ENCODE measurements at regions not wholly inside any gene's neighbourhood (a gene's known extent, or its start where the extent isn't known, plus 50 kb on each side); places are given as distances from the start of the nearest gene placed in this dataset.

- DNase-seq (no peak), ATAC-seq (replicated peaks in 1 of 4) (no peak)
- Histone ChIP-seq H3K27me3 (replicated peaks in 1 of 2; ENCODE audit: control insufficient read depth in 2 of 2, extremely low read depth in 1 of 2, insufficient read depth in 2 of 2, low read length in 1 of 2) (peaks cover 0 to 42% of the 10 kb centered on the region in 2 experiments), H3K27ac (ENCODE audit: low read length) (no peak overlapping the region), H3K4me1 (ENCODE audit: control insufficient read depth in 1 of 2, extremely low read depth in 1 of 2, insufficient read depth in 2 of 2, low read length in 2 of 2) (no peaks in the 10 kb centered on the region), H3K4me3 (ENCODE audit: control insufficient read depth in 1 of 2, extremely low read depth in 1 of 2, low read length in 1 of 2) (no peak overlapping the region), H3K9me3 (no peaks in the 10 kb centered on the region), H3K36me3 (ENCODE audit: control insufficient read depth in 2 of 2, extremely low read depth in 1 of 2, insufficient read depth in 1 of 2, low read length in 1 of 2) (no peaks in the 10 kb centered on the region)
- ChIA-PET POLR2A (no interaction called here), CTCF (no interaction called here)
- Mint-ChIP-seq H3K36me3 (peaks cover 4% of the 10 kb centered on the region), H3K9me3 (peaks cover 0 to 5% (median 4%) of the 10 kb centered on the region in 3 donors), H3K27ac (no peak overlapping the region), H3K27me3 (peaks cover 4 to 9% of the 10 kb centered on the region in 2 donors), H3K4me1 (no peaks in the 10 kb centered on the region), H3K4me3 (no peak overlapping the region)
- WGBS (ENCODE audit: insufficient coverage), result 82% methylated on average over 13 of the region's 17 CpGs
Measured at GRCh38 chr2:239774933-239775622, 250.1 kb downstream of the NDUFA10 start.

- no peak for DNase-seq
- no peaks in the 10 kb centered on the region for H3K4me1 Mint-ChIP-seq
- peaks cover 4 to 6% of the 10 kb centered on the region in 2 donors for H3K27me3 Mint-ChIP-seq
- ATAC-seq (replicated peaks in 1 of 4), result no peak
- POLR2A ChIA-PET, result no interaction called here
- no peaks in the 10 kb centered on the region for H3K4me1 ChIP-seq (ENCODE audit: control insufficient read depth in 1 of 2, extremely low read depth in 1 of 2, insufficient read depth in 2 of 2, low read length in 2 of 2)
- H3K27me3 ChIP-seq (replicated peaks in 1 of 2; ENCODE audit: control insufficient read depth in 2 of 2, extremely low read depth in 1 of 2, insufficient read depth in 2 of 2, low read length in 1 of 2), result peaks cover 0 to 47% of the 10 kb centered on the region in 2 experiments
- CTCF ChIA-PET, result no interaction called here
- no peak overlapping the region for H3K4me3 Mint-ChIP-seq
- no peak overlapping the region for H3K4me3 ChIP-seq (ENCODE audit: control insufficient read depth in 1 of 2, extremely low read depth in 1 of 2, low read length in 1 of 2)
- no peak overlapping the region for H3K27ac ChIP-seq (ENCODE audit: low read length)
- no peaks in the 10 kb centered on the region for H3K36me3 ChIP-seq (ENCODE audit: control insufficient read depth in 2 of 2, extremely low read depth in 1 of 2, insufficient read depth in 1 of 2, low read length in 1 of 2)
- H3K9me3 Mint-ChIP-seq, result peaks cover 0 to 5% (median 4%) of the 10 kb centered on the region in 3 donors
- H3K27ac Mint-ChIP-seq, result no peak overlapping the region
- H3K36me3 Mint-ChIP-seq, result peaks cover 4% of the 10 kb centered on the region
- no peaks in the 10 kb centered on the region for H3K9me3 ChIP-seq
- 83% methylated on average over 4 of the region's 4 CpGs for WGBS (ENCODE audit: insufficient coverage)
Measured at GRCh38 chr2:239774142-239774462, 251.0 kb downstream of the NDUFA10 start.

GRCh38 chr2:239773228-239774141 is 251.7 kb downstream of the NDUFA10 start:
- H3K27me3 Mint-ChIP-seq, result peaks cover 4 to 9% of the 10 kb centered on the region in 2 donors

DNA sequence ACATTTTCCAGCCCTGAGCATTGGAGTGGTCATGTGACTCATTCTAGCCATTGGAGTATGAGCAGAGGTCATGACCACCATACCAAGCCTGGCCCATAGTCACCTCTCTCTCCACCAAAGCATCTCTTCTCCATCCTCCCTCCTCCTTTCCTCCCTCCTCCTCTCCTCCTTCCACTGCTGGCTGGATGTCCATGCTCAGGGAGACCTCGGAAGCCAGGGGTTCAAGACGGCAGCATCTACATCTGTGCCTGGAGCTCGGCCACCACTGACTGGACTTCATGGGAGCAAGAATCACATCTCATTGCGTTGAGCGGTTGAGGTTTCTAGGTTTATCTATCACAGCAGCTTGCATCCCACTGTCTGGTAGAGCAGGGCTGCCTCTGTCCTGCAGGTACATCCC is 252.4 kb downstream of the NDUFA10 start:
- ChIA-PET POLR2A (no interaction called here), CTCF (no interaction called here)
- Histone ChIP-seq H3K4me3 (ENCODE audit: control insufficient read depth in 1 of 2, extremely low read depth in 1 of 2, low read length in 1 of 2) (no peak overlapping the region), H3K27me3 (replicated peaks in 1 of 2; ENCODE audit: control insufficient read depth in 2 of 2, extremely low read depth in 1 of 2, insufficient read depth in 2 of 2, low read length in 1 of 2) (peaks cover 0 to 40% of the 10 kb centered on the region in 2 experiments), H3K9me3 (no peaks in the 10 kb centered on the region), H3K36me3 (ENCODE audit: control insufficient read depth in 2 of 2, extremely low read depth in 1 of 2, insufficient read depth in 1 of 2, low read length in 1 of 2) (no peaks in the 10 kb centered on the region), H3K4me1 (ENCODE audit: control insufficient read depth in 1 of 2, extremely low read depth in 1 of 2, insufficient read depth in 2 of 2, low read length in 2 of 2) (no peaks in the 10 kb centered on the region), H3K27ac (ENCODE audit: low read length) (no peak overlapping the region)
- Mint-ChIP-seq H3K4me1 (no peaks in the 10 kb centered on the region), H3K4me3 (no peak overlapping the region), H3K9me3 (peaks cover 0 to 5% (median 4%) of the 10 kb centered on the region in 3 donors), H3K27me3 (peaks cover 4 to 9% of the 10 kb centered on the region in 2 donors), H3K36me3 (peaks cover 4% of the 10 kb centered on the region), H3K27ac (no peak overlapping the region)
- ATAC-seq (replicated peaks in 1 of 4) (no peak), DNase-seq (peak in 2 of 35 experiments; percentile 2 to 10)
- 95% methylated on average over 5 of the region's 5 CpGs for WGBS (ENCODE audit: insufficient coverage)

More at GRCh38 chr2:239773228-239774141, 251.7 kb downstream of the NDUFA10 start:
- Histone ChIP-seq H3K27ac (ENCODE audit: low read length) (no peak overlapping the region), H3K27me3 (replicated peaks in 1 of 2; ENCODE audit: control insufficient read depth in 2 of 2, extremely low read depth in 1 of 2, insufficient read depth in 2 of 2, low read length in 1 of 2) (peaks cover 0 to 42% of the 10 kb centered on the region in 2 experiments), H3K4me3 (ENCODE audit: control insufficient read depth in 1 of 2, extremely low read depth in 1 of 2, low read length in 1 of 2) (no peak overlapping the region), H3K4me1 (ENCODE audit: control insufficient read depth in 1 of 2, extremely low read depth in 1 of 2, insufficient read depth in 2 of 2, low read length in 2 of 2) (no peaks in the 10 kb centered on the region), H3K36me3 (ENCODE audit: control insufficient read depth in 2 of 2, extremely low read depth in 1 of 2, insufficient read depth in 1 of 2, low read length in 1 of 2) (no peaks in the 10 kb centered on the region), H3K9me3 (no peaks in the 10 kb centered on the region)
- Mint-ChIP-seq H3K36me3 (peaks cover 4% of the 10 kb centered on the region), H3K4me3 (no peak overlapping the region), H3K9me3 (peaks cover 0 to 5% (median 4%) of the 10 kb centered on the region in 3 donors), H3K27ac (no peak overlapping the region), H3K4me1 (no peaks in the 10 kb centered on the region)
- ATAC-seq (replicated peaks in 1 of 4), result no peak
- DNase-seq, result peak in 2 of 35 experiments; percentile 2 to 4
- ChIA-PET POLR2A (no interaction called here), CTCF (no interaction called here)
- 70% methylated on average over 12 of the region's 15 CpGs for WGBS (ENCODE audit: insufficient coverage)

GRCh38 chr2:239770246-239770639 is 254.9 kb downstream of the NDUFA10 start:
- Mint-ChIP-seq H3K4me3 (no peak overlapping the region), H3K9me3 (peaks cover 0 to 5% (median 4%) of the 10 kb centered on the region in 3 donors), H3K36me3 (peaks cover 4% of the 10 kb centered on the region), H3K27ac (no peak overlapping the region), H3K27me3 (peaks cover 4 to 8% of the 10 kb centered on the region in 2 donors), H3K4me1 (no peaks in the 10 kb centered on the region)
- peaks cover 0 to 37% of the 10 kb centered on the region in 2 experiments for H3K27me3 ChIP-seq (replicated peaks in 1 of 2; ENCODE audit: control insufficient read depth in 2 of 2, extremely low read depth in 1 of 2, insufficient read depth in 2 of 2, low read length in 1 of 2)
- no peak overlapping the region for H3K27ac ChIP-seq (ENCODE audit: low read length)
- H3K4me1 ChIP-seq (ENCODE audit: control insufficient read depth in 1 of 2, extremely low read depth in 1 of 2, insufficient read depth in 2 of 2, low read length in 2 of 2), result no peaks in the 10 kb centered on the region
- H3K9me3 ChIP-seq, result no peaks in the 10 kb centered on the region
- no peaks in the 10 kb centered on the region for H3K36me3 ChIP-seq (ENCODE audit: control insufficient read depth in 2 of 2, extremely low read depth in 1 of 2, insufficient read depth in 1 of 2, low read length in 1 of 2)
- WGBS (ENCODE audit: insufficient coverage), result 90% methylated on average over 6 of the region's 7 CpGs
- no peak overlapping the region for H3K4me3 ChIP-seq (ENCODE audit: control insufficient read depth in 1 of 2, extremely low read depth in 1 of 2, low read length in 1 of 2)
- POLR2A ChIA-PET, result interaction anchor here in 1 of 2 donors (0.6 kb wide), 1 partner anchor 98 kb away, joined by 3 read pairs; no protein-coding TSS in a partner anchor
- CTCF ChIA-PET, result no interaction called here
- DNase-seq (no peak), ATAC-seq (replicated peaks in 1 of 4) (no peak)

GRCh38 chr2:239769554-239770245 is 255.4 kb downstream of the NDUFA10 start:
- H3K4me3 ChIP-seq (ENCODE audit: control insufficient read depth in 1 of 2, extremely low read depth in 1 of 2, low read length in 1 of 2), result no peak overlapping the region
- no peak for ATAC-seq (replicated peaks in 1 of 4)
- no peak overlapping the region for H3K27ac Mint-ChIP-seq
- H3K4me3 Mint-ChIP-seq, result no peak overlapping the region
- ChIA-PET POLR2A (no interaction called here), CTCF (no interaction called here)
- peaks cover 2 to 7% of the 10 kb centered on the region in 2 donors for H3K27me3 Mint-ChIP-seq
- no peak for DNase-seq
- H3K4me1 Mint-ChIP-seq, result no peaks in the 10 kb centered on the region
- H3K36me3 Mint-ChIP-seq, result peaks cover 4% of the 10 kb centered on the region
- WGBS (ENCODE audit: insufficient coverage), result 73% methylated on average over 18 of the region's 18 CpGs
- no peak overlapping the region for H3K27ac ChIP-seq (ENCODE audit: low read length)
- no peaks in the 10 kb centered on the region for H3K4me1 ChIP-seq (ENCODE audit: control insufficient read depth in 1 of 2, extremely low read depth in 1 of 2, insufficient read depth in 2 of 2, low read length in 2 of 2)
- peaks cover 0 to 5% (median 4%) of the 10 kb centered on the region in 3 donors for H3K9me3 Mint-ChIP-seq
- H3K27me3 ChIP-seq (replicated peaks in 1 of 2; ENCODE audit: control insufficient read depth in 2 of 2, extremely low read depth in 1 of 2, insufficient read depth in 2 of 2, low read length in 1 of 2), result peaks cover 0 to 31% of the 10 kb centered on the region in 2 experiments
- H3K9me3 ChIP-seq, result no peaks in the 10 kb centered on the region
- H3K36me3 ChIP-seq (ENCODE audit: control insufficient read depth in 2 of 2, extremely low read depth in 1 of 2, insufficient read depth in 1 of 2, low read length in 1 of 2), result no peaks in the 10 kb centered on the region
